Tibial nerve (tissue), 3 donors: ENCODE measurements at regions not wholly inside any gene's neighbourhood (a gene's known extent, or its start where the extent isn't known, plus 50 kb on each side); places are given as distances from the start of the nearest gene placed in this dataset.

Source experiments
- CTCF ChIP-seq, 5 experiments: fragments of 200-600 bp in 3 of 5; fragments of 450-650 bp in 2 of 5; sonication (generic) in 3 of 5; IDR thresholded peaks; one replicate each; pipeline ENCODE4 v1.5.1; 2016 to 2019; ENCODE audit warnings: antibody characterized with exemption in 5 of 5, mild to moderate bottlenecking in 3 of 5, moderate library complexity in 2 of 5
- POLR2A ChIP-seq, 2 donors: fragments of 450-650 bp; IDR thresholded peaks; one replicate each; pipeline ENCODE4 v1.6.1; 2017; ENCODE audit warnings: antibody characterized with exemption in 2 of 2, mild to moderate bottlenecking in 2 of 2, moderate library complexity in 2 of 2

GRCh38 chrX:44651358-44651757 lies 108.7 kb upstream of the FUNDC1 start:
- TF ChIP-seq POLR2A (IDR thresholded peaks at IDR 0.05) (no peak), CTCF (IDR thresholded peaks at IDR 0.05) (no peak)
